Gastrocnemius medialis (tissue), 4 donors: ENCODE measurements at regions not wholly inside any gene's neighbourhood (a gene's known extent, or its start where the extent isn't known, plus 50 kb on each side); places are given as distances from the start of the nearest gene placed in this dataset.

ENCODE experiments used
- ATAC-seq, 2 donors: fragments of 150-250 bp; one replicate each; pipeline ENCODE4 v1.9.1; 2016
- DNase-seq, 2 donors: peaks; one replicate each; pipeline ENCODE4 v3.0.0-alpha.2; 2019
- H3K27ac ChIP-seq, 4 donors: fragments of 200-600 bp; sonication (generic); 1 replicate in 1 of 4; 2 replicates in 3 of 4; pipeline ENCODE4 v1.5.1; 2016 to 2018; ENCODE audit warnings: mild to moderate bottlenecking in 2 of 4, moderate library complexity in 1 of 4
- H3K27me3 ChIP-seq, 3 donors: fragments of 200-600 bp; sonication (generic) in 2 of 3; 1 replicate in 1 of 3; 2 replicates in 2 of 3; pipeline versions ENCODE4 v1.5.1 to v1.6.0; 2016 to 2019; ENCODE audit warnings: mild to moderate bottlenecking in 1 of 3, moderate library complexity in 1 of 3
- H3K36me3 ChIP-seq, 2 donors: fragments of 200-600 bp; sonication (generic) in 1 of 2; one replicate each; pipeline ENCODE4 v1.5.1; 2017 to 2018
- H3K4me1 ChIP-seq, 2 donors: fragments of 200-600 bp; sonication (generic) in 1 of 2; one replicate each; pipeline ENCODE4 v1.5.1; 2016 to 2017; ENCODE audit warnings: mild to moderate bottlenecking in 2 of 2
- H3K4me3 ChIP-seq, 4 donors: fragments of 200-600 bp; sonication (generic) in 3 of 4; 1 replicate in 1 of 4; 2 replicates in 3 of 4; pipeline ENCODE4 v1.5.1; 2016 to 2019; ENCODE audit warnings: mild to moderate bottlenecking in 2 of 4
- H3K9me3 ChIP-seq, 3 donors: fragments of 200-600 bp; sonication (generic) in 2 of 3; 1 replicate in 1 of 3; 2 replicates in 2 of 3; pipeline ENCODE4 v1.5.1; 2016 to 2019
- POLR2A ChIP-seq, 2 donors: fragments of 450-650 bp; IDR thresholded peaks; one replicate each; pipeline ENCODE4 v1.6.1; 2017; ENCODE audit warnings: antibody characterized with exemption in 2 of 2, mild to moderate bottlenecking in 2 of 2, moderate library complexity in 2 of 2
- in situ Hi-C, 4 donors: fragments of 200-750 bp; cut with MboI; loops; one replicate each; pipeline versions ENCODE4 v1.15.0 to v1.8.0; 2017; ENCODE audit warnings: low sequenced_read_pairs in 4 of 4
- intact Hi-C: fragments of 100-400 bp; cut with DNase I; formaldehyde crosslinking; loops from one replicate; pipeline ENCODE4 v1.15.1; 2023; ENCODE audit warnings: low total_unique reads
- TF ChIP-seq, protein P1 (sequence below), 5 experiments: fragments of 450-650 bp in 3 of 5; fragments of 200-600 bp in 2 of 5; sonication (generic) in 2 of 5; IDR thresholded peaks in 4 of 5; conservative IDR thresholded peaks in 1 of 5; 1 replicate in 4 of 5; 2 replicates in 1 of 5; pipeline ENCODE4 v1.5.1; 2016 to 2019; ENCODE audit warnings: antibody characterized with exemption in 5 of 5, mild to moderate bottlenecking in 3 of 5, moderate library complexity in 3 of 5

DNA sequence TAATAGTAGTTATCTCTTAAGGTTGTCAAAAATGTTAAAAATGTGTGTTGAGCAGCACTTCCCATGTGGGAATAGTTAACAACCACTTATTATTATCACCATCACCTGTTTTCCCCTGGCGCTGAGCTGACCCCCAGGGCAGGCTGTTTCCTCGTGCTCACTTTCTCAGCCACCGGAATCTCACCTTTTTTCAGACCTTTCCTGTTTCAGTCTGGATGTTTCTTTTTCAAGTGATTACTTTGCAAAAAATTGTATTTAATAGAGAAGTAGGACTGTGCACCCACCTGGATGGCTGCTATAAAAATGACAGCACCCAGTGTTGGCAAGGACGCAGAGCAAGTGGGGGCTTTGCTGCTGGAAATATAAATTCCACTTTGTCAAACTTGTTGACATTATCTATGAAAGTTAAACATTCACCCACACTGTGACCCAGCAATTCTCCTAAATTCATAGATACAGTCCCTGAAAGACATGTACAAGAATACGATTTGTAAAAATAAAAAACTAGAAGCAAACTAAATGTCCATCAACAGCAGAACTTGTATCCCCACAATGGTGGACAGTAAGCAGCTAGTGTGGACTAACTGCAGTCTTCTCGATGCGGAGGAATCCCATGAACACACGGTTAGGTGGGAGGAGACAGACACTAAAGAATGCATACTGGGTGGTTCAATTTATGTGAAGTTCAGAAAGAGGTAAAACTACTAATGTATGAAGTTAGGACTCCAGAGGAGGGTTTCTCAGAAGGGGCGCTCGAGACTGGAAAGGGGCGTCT, 66.5 kb downstream of the SOWAHC start:
- Histone ChIP-seq H3K27me3 (no peaks in the 10 kb centered on the region), H3K4me3 (no peak overlapping the region), H3K27ac (no peak overlapping the region), H3K9me3 (no peaks in the 10 kb centered on the region), H3K4me1 (no peaks in the 10 kb centered on the region), H3K36me3 (no peaks in the 10 kb centered on the region)
- in situ Hi-C loops (no loop called here), intact Hi-C loops (no loop called here)
- TF ChIP-seq, protein P1, sequence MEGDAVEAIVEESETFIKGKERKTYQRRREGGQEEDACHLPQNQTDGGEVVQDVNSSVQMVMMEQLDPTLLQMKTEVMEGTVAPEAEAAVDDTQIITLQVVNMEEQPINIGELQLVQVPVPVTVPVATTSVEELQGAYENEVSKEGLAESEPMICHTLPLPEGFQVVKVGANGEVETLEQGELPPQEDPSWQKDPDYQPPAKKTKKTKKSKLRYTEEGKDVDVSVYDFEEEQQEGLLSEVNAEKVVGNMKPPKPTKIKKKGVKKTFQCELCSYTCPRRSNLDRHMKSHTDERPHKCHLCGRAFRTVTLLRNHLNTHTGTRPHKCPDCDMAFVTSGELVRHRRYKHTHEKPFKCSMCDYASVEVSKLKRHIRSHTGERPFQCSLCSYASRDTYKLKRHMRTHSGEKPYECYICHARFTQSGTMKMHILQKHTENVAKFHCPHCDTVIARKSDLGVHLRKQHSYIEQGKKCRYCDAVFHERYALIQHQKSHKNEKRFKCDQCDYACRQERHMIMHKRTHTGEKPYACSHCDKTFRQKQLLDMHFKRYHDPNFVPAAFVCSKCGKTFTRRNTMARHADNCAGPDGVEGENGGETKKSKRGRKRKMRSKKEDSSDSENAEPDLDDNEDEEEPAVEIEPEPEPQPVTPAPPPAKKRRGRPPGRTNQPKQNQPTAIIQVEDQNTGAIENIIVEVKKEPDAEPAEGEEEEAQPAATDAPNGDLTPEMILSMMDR (IDR thresholded peaks at IDR 0.05 in 4 of 5, conservative IDR thresholded peaks at IDR 0.05 in 1 of 5), result no peak
- TF ChIP-seq POLR2A (IDR thresholded peaks at IDR 0.05), result no peak
- no peak for DNase-seq
- no peak for ATAC-seq

GRCh38 chr2:109681633-109682380, 67.6 kb downstream of the SOWAHC start:
- no peak overlapping the region for H3K27ac ChIP-seq
- no peaks in the 10 kb centered on the region for H3K36me3 ChIP-seq
- in situ Hi-C loops, result no loop called here
- H3K4me1 ChIP-seq, result no peaks in the 10 kb centered on the region
- no peaks in the 10 kb centered on the region for H3K27me3 ChIP-seq
- no peak for DNase-seq
- no peaks in the 10 kb centered on the region for H3K9me3 ChIP-seq
- H3K4me3 ChIP-seq, result no peak overlapping the region
- TF ChIP-seq, protein P1 (IDR thresholded peaks at IDR 0.05 in 4 of 5, conservative IDR thresholded peaks at IDR 0.05 in 1 of 5), result no peak
- TF ChIP-seq POLR2A (IDR thresholded peaks at IDR 0.05), result no peak
- intact Hi-C loops, result no loop called here
- ATAC-seq, result no peak

- H3K36me3 ChIP-seq, result no peaks in the 10 kb centered on the region
- H3K4me3 ChIP-seq, result no peak overlapping the region
- no peaks in the 10 kb centered on the region for H3K9me3 ChIP-seq
- ATAC-seq (no peak), DNase-seq (no peak)
- intact Hi-C loops, result no loop called here
- no peaks in the 10 kb centered on the region for H3K4me1 ChIP-seq
- in situ Hi-C loops, result no loop called here
- no peaks in the 10 kb centered on the region for H3K27me3 ChIP-seq
- no peak for TF ChIP-seq POLR2A (IDR thresholded peaks at IDR 0.05)
- TF ChIP-seq, protein P1 (IDR thresholded peaks at IDR 0.05 in 4 of 5, conservative IDR thresholded peaks at IDR 0.05 in 1 of 5), result no peak
- no peak overlapping the region for H3K27ac ChIP-seq
Measured at GRCh38 chr2:109683452-109683851, 69.3 kb downstream of the SOWAHC start.

DNA sequence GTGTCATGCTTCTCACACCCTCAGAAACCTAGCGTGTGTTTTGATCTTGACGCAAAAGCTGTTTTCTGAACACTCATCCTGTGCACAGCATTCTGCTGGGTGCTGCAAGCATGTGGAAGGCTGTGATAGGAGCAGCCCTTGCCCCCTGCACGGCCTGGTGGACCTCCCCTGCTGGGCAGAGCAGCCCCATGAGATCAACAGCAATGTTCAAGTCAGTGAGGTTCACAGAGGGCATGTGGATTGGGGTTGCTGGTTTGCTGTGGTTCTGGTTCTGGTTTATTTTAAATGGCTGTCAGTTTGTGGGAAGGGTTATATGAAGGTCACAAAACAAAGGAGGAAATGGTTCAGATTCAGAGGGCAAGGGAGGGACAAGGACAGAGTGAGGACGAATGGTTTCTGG, 71.3 kb downstream of the SOWAHC start:
- DNase-seq (no peak), ATAC-seq (no peak)
- no peaks in the 10 kb centered on the region for H3K27me3 ChIP-seq
- H3K9me3 ChIP-seq, result no peaks in the 10 kb centered on the region
- intact Hi-C loops (no loop called here), in situ Hi-C loops (no loop called here)
- no peak overlapping the region for H3K4me3 ChIP-seq
- H3K36me3 ChIP-seq, result no peaks in the 10 kb centered on the region
- H3K4me1 ChIP-seq, result peaks cover 6 to 7% of the 10 kb centered on the region in 2 donors
- no peak for TF ChIP-seq POLR2A (IDR thresholded peaks at IDR 0.05)
- TF ChIP-seq, protein P1 (IDR thresholded peaks at IDR 0.05 in 4 of 5, conservative IDR thresholded peaks at IDR 0.05 in 1 of 5), result no peak
- H3K27ac ChIP-seq, result no peak overlapping the region
